PFSK-1 (cell line): ENCODE measurements at regions not wholly inside any gene's neighbourhood (a gene's known extent, or its start where the extent isn't known, plus 50 kb on each side); places are given as distances from the start of the nearest gene placed in this dataset.

ENCODE experiments used
- FOXP2 ChIP-seq: optimal IDR thresholded peaks from 2 replicates; pipeline ENCODE3; 2011; ENCODE audit warnings: borderline replicate concordance, control low read depth, inconsistent platforms; ENCODE audit not compliant: insufficient read depth; ENCODE audit errors: extremely low read length, extremely low read depth
- POLR2AphosphoS5 ChIP-seq: IDR thresholded peaks from 2 replicates; pipeline ENCODE4 v1.6.1; 2012; ENCODE audit warnings: low read depth, mild to moderate bottlenecking, control low read depth, low read length, moderate library complexity
- REST ChIP-seq, 2 experiments: IDR thresholded peaks; 2 replicates each; pipeline versions ENCODE4 v1.6.1 to v1.8.0; 2011 to 2012; ENCODE audit warnings: low read depth in 2 of 2, low read length in 2 of 2, control low read depth in 1 of 2, inconsistent platforms in 1 of 2, mild to moderate bottlenecking in 1 of 2, moderate library complexity in 1 of 2; ENCODE audit not compliant: insufficient read depth in 1 of 2
- SIN3A ChIP-seq: IDR thresholded peaks from 2 replicates; pipeline ENCODE4 v1.6.1; 2012; ENCODE audit warnings: mild to moderate bottlenecking, low read length, moderate library complexity, borderline replicate concordance; ENCODE audit not compliant: insufficient read depth
- TAF1 ChIP-seq: IDR thresholded peaks from 2 replicates; pipeline ENCODE4 v1.6.1; 2012; ENCODE audit warnings: low read length, control low read depth, borderline replicate concordance; ENCODE audit not compliant: insufficient read depth

- TF ChIP-seq SIN3A (no peak), REST (IDR thresholded peaks at IDR 0.05; ENCODE audit: insufficient read depth in 1 of 2, low read depth in 2 of 2, low read length in 2 of 2) (no peak), POLR2AphosphoS5 (no peak), TAF1 (no peak), FOXP2 (no peak)
These were observed 388.5 kb downstream of the ENC1 start for GRCh38 chr5:74252044-74252443.

GRCh38 chr5:74251141-74252035 lies 389.1 kb downstream of the ENC1 start:
- no peak for TF ChIP-seq TAF1
- peak; percentile 90 for TF ChIP-seq FOXP2
- no peak for TF ChIP-seq POLR2AphosphoS5
- TF ChIP-seq REST (IDR thresholded peaks at IDR 0.05; ENCODE audit: insufficient read depth in 1 of 2, low read depth in 2 of 2, low read length in 2 of 2) = no peak
- TF ChIP-seq SIN3A = peak; percentile 53; the same call in 1 of the 2 replicates

- TF ChIP-seq REST (IDR thresholded peaks at IDR 0.05; ENCODE audit: insufficient read depth in 1 of 2, low read depth in 2 of 2, low read length in 2 of 2) (no peak), POLR2AphosphoS5 (no peak)
These were observed 390.0 kb downstream of the ENC1 start for GRCh38 chr5:74250304-74251102.

GRCh38 chr5:74248576-74248975 lies 392.0 kb downstream of the ENC1 start:
- TF ChIP-seq SIN3A (no peak), FOXP2 (no peak), TAF1 (no peak), POLR2AphosphoS5 (no peak), REST (IDR thresholded peaks at IDR 0.05; ENCODE audit: insufficient read depth in 1 of 2, low read depth in 2 of 2, low read length in 2 of 2) (no peak)
